Spleen (tissue), 7 donors: ENCODE measurements at regions not wholly inside any gene's neighbourhood (a gene's known extent, or its start where the extent isn't known, plus 50 kb on each side); places are given as distances from the start of the nearest gene placed in this dataset.

Experiments used
- CTCF ChIP-seq, 11 experiments: fragments of 200-600 bp in 7 of 11; fragments of 450-650 bp in 4 of 11; sonication (generic) in 4 of 11; IDR thresholded peaks in 8 of 11; conservative IDR thresholded peaks in 3 of 11; 1 replicate in 7 of 11; 2 replicates in 4 of 11; pipeline versions ENCODE4 v1.4.0 to v1.8.0; 2016 to 2021; ENCODE audit warnings: antibody characterized with exemption in 11 of 11, inconsistent platforms in 4 of 11, mild to moderate bottlenecking in 1 of 11
- POLR2A ChIP-seq, 3 donors: fragments of 450-650 bp; IDR thresholded peaks; one replicate each; pipeline ENCODE4 v1.5.1; 2017; ENCODE audit warnings: antibody characterized with exemption in 3 of 3, mild to moderate bottlenecking in 1 of 3
- donor health status: DM: no; HTN: no; CAD: no; lungs with moderate emphysema.
- donor health status: DM: no; HTN: no; CAD: no.
- donor health status: DM: no; HTN: no; CAD: no.

GRCh38 chr5:34526682-34527305 is 129.3 kb upstream of the RAI14 start:
- TF ChIP-seq CTCF (IDR thresholded peaks at IDR 0.05 in 8 of 11, conservative IDR thresholded peaks at IDR 0.05 in 3 of 11) (no peak), POLR2A (IDR thresholded peaks at IDR 0.05) (no peak)
